GM19351 (cell line): ENCODE measurements at regions not wholly inside any gene's neighbourhood (a gene's known extent, or its start where the extent isn't known, plus 50 kb on each side); places are given as distances from the start of the nearest gene placed in this dataset.

ENCODE experiments used
- ATAC-seq: cut with Tn5 transposase; IDR thresholded peaks from one replicate; pipeline ENCODE4 v1.9.1; 2021; ENCODE audit warnings: mild to moderate bottlenecking, moderate library complexity; ENCODE audit not compliant: unreplicated experiment

- no peak for ATAC-seq
Measured at GRCh38 chr11:25317216-25317615, 820.4 kb downstream of the LUZP2 start.

GRCh38 chr11:25319127-25319526 lies 822.3 kb downstream of the LUZP2 start:
- no peak for ATAC-seq

- ATAC-seq: no peak
Measured at GRCh38 chr11:25327656-25328055, 830.8 kb downstream of the LUZP2 start.

GRCh38 chr11:25339281-25339680 lies 842.4 kb downstream of the LUZP2 start:
- ATAC-seq: no peak

GRCh38 chr11:25349537-25349936 lies 852.7 kb downstream of the LUZP2 start:
- no peak for ATAC-seq

- ATAC-seq: no peak
Measured at GRCh38 chr11:25350899-25351803, 854.3 kb downstream of the LUZP2 start.

GRCh38 chr11:25357133-25357532 lies 860.3 kb downstream of the LUZP2 start:
- no peak for ATAC-seq

- ATAC-seq: no peak
Measured at GRCh38 chr11:25377466-25377865, 880.6 kb downstream of the LUZP2 start.

GRCh38 chr11:25396847-25397246 lies 900.0 kb downstream of the LUZP2 start:
- ATAC-seq: no peak

GRCh38 chr11:25408146-25408545 lies 911.3 kb downstream of the LUZP2 start:
- ATAC-seq: no peak

GRCh38 chr11:25415793-25416192 lies 916.1 kb upstream of the ANO3 start:
- no peak for ATAC-seq

GRCh38 chr11:25423436-25424199 lies 908.3 kb upstream of the ANO3 start:
- no peak for ATAC-seq

GRCh38 chr11:25432376-25432775 lies 899.6 kb upstream of the ANO3 start:
- no peak for ATAC-seq

GRCh38 chr11:25435197-25435596 lies 896.7 kb upstream of the ANO3 start:
- ATAC-seq: no peak

- no peak for ATAC-seq
Measured at GRCh38 chr11:25436326-25436725, 895.6 kb upstream of the ANO3 start.

- no peak for ATAC-seq
Measured at GRCh38 chr11:25441421-25441820, 890.5 kb upstream of the ANO3 start.

GRCh38 chr11:25449091-25449490 lies 882.8 kb upstream of the ANO3 start:
- ATAC-seq: no peak

- ATAC-seq: no peak
Measured at GRCh38 chr11:25453471-25453870, 878.5 kb upstream of the ANO3 start.

- ATAC-seq: no peak
Measured at GRCh38 chr11:25456211-25456610, 875.7 kb upstream of the ANO3 start.

GRCh38 chr11:25483915-25484635 lies 847.9 kb upstream of the ANO3 start:
- ATAC-seq: no peak

GRCh38 chr11:25485315-25485714 lies 846.6 kb upstream of the ANO3 start:
- ATAC-seq: no peak
